GM12865 (cell line): ENCODE measurements at regions not wholly inside any gene's neighbourhood (a gene's known extent, or its start where the extent isn't known, plus 50 kb on each side); places are given as distances from the start of the nearest gene placed in this dataset.
"Not testable (repeated sequence)": the region's sequence is repeated elsewhere in the genome, so short reads cannot be mapped to it uniquely, and the experiment has no call there.

Experiments used
- DNase-seq: peaks from one replicate; pipeline ENCODE4 v3.0.0; 2010; ENCODE audit warnings: low read depth
- H3K4me3 ChIP-seq: 2 replicates; pipeline ENCODE4 v1.5.1; 2011; ENCODE audit warnings: mild to moderate bottlenecking, low read depth, low read length, control low read depth
- CTCF ChIP-seq: IDR thresholded peaks from 2 replicates; pipeline ENCODE4 v1.5.1; 2011; ENCODE audit warnings: low read length, control low read depth, low read depth, inconsistent platforms; ENCODE audit not compliant: insufficient read depth; ENCODE audit errors: missing control alignments

DNA sequence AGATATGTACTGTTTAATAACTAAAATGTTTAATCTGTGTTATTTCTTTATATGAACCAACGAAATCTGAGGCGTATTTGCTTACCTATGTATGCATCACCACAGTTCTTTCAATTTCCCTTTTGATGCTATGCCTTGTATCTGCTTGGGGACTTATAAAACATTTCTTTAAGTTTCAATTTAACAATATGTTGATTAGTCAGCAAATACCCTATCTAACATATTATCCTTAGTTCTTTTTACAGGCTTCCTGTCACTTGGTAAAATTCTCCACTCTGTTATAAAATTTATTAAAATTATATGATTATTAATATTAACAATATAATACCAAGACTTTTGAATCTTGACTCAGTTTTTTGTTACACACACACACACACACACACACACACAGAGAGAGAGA is 174.3 kb downstream of the CPS1 start:
- no peak overlapping the region for H3K4me3 ChIP-seq
- no peak for DNase-seq
- TF ChIP-seq CTCF, result no peak

DNA sequence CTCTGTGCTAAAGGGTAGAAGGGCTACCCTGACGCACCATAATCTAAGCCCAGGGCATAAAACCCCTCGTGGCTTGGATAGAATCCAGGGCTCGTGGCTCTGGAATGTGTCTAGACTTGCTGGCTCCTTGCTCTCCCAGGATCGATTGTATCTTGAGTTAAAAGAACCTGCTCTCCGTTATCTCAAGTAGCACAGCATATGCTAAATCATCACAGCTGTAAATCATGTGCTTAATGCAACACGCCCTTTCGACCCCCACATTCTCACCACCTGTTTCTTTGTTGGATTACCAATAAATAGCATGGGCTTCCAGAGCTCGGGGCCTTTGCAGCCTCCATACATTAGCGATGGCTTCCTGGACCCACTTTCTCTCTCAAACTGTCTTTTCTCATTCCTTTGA is 190.4 kb downstream of the CPS1 start:
- DNase-seq, result not testable (repeated sequence)

DNA sequence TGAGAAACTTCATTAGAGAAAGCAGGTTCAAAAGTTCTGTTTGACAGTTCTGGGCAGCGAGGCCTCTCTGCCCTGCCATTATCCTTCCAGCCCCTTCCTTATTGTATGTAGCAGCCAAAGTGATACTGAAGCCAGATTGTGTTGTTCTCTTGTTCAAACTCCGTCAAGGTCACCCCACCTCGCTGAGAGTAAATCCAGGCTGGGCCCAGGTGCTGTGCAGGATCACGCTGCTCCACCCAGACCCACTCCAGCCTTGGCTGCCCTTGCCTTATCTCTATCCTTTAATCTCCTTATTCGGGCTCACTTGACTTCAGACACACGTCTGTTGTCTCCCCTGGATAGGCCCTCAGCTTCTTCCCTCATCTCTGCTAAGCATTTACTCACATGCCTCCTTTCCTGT is 196.1 kb downstream of the CPS1 start:
- DNase-seq, result no peak
- TF ChIP-seq CTCF, result no peak

More for the DNA sequence above, 190.4 kb downstream of the CPS1 start:
- H3K4me3 ChIP-seq, result not testable (repeated sequence)

DNA sequence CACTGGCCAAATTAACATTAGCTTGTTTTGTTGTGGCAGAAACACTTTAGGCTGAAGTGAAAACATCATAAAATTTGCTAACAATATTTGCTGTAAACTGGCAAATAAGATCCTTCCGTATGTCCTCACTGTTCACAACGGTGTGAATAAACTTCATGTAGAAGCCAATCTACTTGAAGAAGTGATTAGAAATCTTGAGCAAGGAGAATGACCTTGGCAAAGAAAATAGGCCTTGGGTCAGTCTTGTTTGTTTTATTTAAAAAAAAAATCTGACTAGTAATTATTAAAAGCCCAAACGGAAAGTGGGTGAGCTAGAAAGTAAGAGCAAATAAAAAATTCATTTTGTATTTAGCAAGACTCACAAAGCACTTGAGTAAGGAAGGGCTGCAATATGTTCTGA is 197.0 kb downstream of the CPS1 start:
- H3K4me3 ChIP-seq, result no peak overlapping the region
- DNase-seq, result no peak
- TF ChIP-seq CTCF, result no peak

More for the DNA sequence above, 196.1 kb downstream of the CPS1 start:
- no peak overlapping the region for H3K4me3 ChIP-seq

DNA sequence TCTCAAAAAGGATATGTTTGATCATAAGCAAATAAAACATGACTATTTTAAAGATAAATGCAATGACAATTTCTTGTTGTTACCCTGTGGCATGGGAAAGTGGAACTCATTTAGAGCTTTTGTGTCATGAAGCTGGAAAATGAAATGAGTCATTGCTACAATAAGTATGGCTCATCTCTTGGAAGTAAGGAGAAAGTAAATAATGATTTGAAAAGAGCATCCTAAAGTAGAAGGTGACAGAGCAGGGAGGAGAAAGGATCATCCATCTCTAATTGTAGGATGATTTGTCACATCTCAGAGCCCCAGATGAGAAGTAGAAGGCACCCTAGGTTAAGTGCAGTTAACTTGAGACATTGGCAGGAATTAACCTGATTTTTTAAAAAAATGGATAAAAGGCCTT is 200.5 kb downstream of the CPS1 start:
- H3K4me3 ChIP-seq, result no peak overlapping the region
- DNase-seq, result no peak
- TF ChIP-seq CTCF, result no peak

DNA sequence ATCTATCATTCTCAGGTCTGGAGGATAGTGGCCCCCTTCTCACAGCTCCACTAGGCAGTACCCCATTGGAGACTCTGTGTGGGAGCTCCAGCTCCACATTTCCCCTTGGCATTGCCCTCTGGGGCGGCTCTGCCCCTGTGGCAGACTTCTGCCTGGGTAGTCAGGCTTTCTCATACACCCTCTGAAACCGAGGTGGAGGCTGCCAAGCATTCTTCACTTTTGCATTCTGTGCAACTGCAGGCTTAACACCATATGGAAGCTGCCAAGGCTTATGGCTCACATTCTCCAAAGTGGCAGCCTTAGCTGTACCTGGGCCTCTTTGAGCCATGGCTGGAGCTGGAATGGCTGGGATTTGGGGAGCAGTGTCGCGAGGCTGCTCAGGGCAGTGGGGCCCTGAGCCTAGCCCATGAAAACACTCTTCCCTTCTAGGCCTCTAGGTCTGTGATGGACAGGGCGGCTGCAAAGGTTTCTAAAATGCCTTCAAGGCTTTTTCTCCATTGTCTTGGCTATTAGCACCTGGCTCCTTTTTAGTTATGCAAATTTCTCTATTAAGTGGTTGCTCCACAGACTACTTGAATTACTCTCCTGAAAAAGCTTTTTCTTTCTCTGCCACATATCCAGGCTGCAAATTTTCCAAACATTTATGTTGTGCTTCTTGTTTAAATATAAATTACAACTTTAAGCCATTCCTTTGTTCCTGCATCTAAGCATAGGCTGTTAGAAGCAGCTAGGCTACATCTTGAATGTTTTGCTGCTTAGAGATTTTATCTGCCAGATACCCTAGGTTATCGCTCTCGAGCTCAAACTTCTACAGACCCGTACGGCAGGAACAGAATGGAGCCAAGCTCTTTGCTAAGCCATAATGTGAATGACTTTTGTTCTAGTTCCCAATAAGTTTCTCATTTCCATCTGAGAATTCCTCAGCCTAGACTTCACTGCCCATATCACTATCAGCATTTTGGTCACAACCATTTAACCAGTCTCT is 206.5 kb downstream of the CPS1 start:
- DNase-seq, result no peak
- TF ChIP-seq CTCF, result no peak
- H3K4me3 ChIP-seq, result no peak overlapping the region

- DNase-seq, result no peak
- H3K4me3 ChIP-seq, result no peak overlapping the region
- no peak for TF ChIP-seq CTCF
These were observed 212.0 kb downstream of the CPS1 start for GRCh38 chr2:210768329-210768910.
